ENCODE measurements at regions not wholly inside any gene's neighbourhood (a gene's known extent, or its start where the extent isn't known, plus 50 kb on each side); places are given as distances from the start of the nearest gene placed in this dataset.
A peak's percentile ranks its signal among the peaks of the same experiment; 100 is the strongest.
"Not testable (repeated sequence)": the region's sequence is repeated elsewhere in the genome, so short reads cannot be mapped to it uniquely, and the experiment has no call there.

DNA sequence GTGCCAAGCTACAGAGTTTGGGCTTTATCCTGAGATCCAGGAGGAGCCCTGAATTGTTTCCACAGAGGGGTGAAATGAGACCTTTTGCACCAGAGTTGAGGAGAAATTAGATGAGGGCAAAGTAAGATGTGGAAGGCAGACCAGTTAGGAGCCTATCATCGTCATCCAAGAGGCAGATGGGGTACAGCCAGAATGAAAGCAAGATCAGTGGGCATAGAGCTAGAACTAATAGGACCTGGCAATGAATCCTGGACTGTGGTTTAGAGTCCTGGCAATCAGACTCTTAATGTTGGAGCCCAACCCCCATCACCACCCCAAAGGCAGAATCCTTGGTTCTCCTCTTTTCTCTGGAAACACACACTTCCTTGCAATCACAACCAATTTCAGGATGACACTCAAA is 166.6 kb upstream of the HMGA2 start:
- DNase-seq: no peak

DNA sequence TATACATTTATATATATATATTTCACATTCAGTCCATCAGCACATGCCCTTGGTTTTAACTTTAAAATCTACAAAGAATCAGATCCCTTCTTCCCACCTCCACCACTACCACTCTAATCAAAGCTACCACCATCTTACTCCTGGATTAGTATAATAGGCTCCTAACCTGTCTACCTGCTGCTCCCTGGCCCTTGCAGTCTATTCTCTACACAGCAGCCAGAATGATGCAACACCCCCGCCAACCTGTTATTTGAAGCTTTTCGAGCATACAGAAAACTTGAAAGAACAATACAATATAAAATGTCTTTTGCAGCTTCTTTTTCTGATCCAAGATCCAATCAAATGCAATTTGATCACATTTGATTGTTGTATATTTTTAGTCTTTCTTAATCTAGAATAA is 165.9 kb upstream of the HMGA2 start:
- DNase-seq: no peak

DNA sequence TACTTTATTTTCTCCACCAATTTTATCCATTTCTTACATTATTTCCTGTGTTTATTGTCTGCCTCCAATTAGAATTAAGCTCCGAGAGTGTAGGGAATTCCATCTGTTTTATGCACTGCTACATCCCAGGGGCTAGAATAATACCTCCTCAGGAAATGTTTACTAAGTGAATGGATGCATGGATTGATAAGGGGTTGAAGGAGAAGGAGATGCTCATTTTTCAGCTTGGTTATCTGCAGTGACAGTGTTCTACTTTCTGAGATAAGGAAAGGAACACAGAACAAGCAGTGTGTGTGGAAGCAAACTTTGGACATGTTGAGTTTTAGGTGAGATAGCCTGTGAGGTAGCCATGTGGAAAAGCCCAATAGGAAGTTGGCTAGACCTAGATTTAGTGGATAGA is 164.6 kb upstream of the HMGA2 start:
- no peak for DNase-seq

DNA sequence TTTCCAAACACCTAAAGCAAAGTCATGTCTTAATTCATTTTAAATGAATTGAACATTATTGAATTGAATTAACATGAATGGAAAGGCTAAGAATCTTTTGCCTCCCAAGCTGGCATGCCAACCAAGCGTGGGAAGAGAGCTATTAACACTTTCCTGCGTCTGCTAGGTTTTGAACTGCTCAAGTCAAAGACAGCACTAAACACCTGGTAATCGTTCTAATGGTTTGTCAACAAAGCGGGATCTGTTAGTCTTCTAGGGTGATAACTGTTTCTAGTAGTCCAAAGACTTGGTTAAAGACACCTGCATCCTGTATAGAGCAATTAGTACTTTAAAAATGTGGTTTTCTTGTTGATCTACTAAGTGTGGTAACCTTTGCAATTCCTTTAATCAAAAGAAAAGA is 164.2 kb upstream of the HMGA2 start:
- DNase-seq: no peak

DNA sequence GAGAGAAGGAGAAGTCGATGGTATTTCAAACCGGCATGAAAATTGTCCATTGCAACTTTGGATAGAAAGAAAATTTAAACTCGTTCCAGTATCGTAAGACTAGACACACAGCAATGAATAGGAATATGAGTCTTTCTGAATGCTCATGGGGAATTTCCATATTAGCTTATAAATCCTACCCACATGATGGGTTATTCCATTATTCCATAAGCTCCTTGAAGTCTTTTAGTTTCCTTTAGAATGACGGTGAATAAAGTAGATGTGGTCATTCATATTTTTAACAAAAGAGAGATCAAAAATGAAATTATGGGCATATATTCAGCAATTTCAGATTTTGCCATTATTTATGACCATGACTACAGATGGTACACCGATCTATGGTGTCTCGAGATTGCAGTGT is 163.4 kb upstream of the HMGA2 start:
- DNase-seq: peak; percentile 21

DNA sequence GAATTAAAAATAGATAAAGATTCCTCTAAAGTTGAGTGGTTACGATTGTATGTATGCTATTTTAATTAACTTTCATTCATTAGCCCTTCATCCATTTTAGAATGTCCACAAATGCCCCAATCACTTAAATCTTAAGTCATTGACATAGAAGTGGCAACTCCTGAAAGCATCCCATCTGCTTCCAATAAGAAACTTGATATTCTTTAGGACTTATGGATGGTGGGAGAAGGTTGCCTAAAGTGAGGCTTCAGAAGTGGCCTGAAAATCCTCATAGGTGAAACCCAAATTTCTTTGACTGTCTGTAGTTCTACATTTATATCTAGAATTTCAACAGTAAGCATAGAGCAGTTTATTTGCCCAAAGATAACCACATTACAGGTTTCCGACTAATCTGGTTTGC is 161.7 kb upstream of the HMGA2 start:
- DNase-seq: no peak

DNA sequence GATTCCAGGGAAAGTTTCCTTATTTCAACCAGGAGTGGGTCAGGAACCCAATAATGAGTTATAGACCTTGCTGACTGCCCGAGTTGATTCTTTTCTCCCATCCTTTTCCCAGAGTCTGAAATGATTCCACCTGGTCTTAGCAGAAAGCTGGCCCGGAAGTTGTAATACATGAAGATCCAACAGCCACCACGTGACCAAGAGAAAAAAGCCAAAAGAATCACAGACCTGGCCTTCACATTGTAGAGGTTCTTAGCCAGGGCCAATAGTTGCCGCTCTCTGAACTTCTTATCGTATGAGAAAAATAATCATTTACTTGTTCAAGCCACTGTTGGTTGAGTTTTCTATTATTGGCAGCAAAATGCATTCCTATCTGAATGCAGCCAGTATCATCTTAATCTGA is 161.2 kb upstream of the HMGA2 start:
- no peak for DNase-seq

DNA sequence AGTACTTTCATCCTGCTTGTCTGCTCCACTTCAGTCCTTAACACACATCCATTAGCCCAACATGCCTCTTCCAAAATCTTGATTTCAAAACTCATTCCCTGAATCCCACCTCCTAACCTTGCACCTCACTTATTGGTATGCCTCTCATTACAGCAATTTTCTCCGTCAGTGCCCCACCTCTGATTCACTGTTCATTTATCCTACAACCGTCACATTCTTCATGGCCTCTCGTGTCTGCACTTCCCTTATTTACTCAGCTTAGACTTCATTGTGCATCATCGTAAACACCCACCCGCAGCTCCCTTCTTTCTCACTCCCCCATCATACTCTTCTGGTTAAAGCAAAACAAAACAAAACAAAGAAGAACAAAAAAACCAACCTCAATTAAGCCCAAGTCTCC is 160.6 kb upstream of the HMGA2 start:
- DNase-seq: no peak

DNA sequence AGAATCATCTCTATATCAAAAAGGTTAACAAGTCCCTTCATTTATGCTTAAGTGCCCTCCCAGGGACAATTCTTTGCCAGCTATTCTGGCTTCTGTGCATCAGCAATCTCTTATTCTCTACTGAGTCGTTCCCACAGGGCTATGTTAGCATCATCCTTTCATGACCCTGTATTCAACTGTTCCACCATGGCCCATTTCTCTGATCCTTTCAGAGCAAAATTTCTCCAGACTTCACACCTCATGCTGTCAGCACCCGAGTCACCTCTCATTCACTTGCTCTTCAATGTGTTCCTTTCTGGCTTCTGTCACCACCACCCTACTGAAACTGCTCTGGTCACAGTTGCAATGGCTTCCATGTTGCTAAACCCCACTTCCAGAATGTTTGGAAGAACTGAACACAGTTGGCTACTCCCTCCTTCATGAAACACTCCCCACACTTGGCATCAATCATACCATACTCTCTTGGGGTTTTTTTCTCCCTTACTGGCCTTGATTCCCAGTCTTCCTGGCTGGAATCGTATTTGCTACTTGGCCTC is 159.5 kb upstream of the HMGA2 start:
- DNase-seq: no peak

DNA sequence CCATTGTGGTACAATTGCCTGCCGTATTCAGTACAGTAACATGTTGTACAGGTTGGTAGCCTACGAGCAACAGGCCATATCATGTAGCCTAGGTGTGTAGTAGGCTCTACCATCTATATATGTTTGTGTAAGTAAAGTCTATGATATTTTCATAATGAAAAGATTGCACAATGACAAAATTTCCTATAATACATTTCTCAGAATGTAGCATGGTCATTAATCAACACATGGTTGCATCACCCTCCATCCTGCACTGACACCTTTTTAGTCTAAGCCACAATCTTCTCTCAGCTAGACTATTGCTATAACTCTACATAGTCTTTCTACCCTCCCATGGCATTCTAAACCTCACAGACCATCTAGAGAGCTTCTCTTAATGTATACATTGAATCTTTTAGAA is 158.5 kb upstream of the HMGA2 start:
- DNase-seq: no peak

DNA sequence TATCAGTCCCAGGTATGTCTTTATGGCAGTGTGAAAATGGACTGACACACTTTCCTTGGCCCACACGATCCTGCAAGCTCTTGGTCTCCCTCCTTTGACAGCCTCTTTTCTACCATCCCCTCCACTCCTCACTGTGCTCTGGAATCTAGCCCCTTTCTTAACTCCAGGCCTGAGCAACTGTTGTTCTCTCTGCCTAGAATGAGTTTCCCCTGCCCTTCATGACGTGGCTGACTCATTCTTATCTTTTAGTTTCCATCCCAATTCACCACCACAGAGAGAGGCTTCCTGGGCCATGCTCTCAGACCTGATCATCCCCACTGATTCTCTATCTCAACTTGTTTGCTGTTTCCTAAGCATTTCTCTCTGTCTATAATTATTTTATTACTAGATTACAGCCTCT is 157.4 kb upstream of the HMGA2 start:
- DNase-seq: no peak

DNA sequence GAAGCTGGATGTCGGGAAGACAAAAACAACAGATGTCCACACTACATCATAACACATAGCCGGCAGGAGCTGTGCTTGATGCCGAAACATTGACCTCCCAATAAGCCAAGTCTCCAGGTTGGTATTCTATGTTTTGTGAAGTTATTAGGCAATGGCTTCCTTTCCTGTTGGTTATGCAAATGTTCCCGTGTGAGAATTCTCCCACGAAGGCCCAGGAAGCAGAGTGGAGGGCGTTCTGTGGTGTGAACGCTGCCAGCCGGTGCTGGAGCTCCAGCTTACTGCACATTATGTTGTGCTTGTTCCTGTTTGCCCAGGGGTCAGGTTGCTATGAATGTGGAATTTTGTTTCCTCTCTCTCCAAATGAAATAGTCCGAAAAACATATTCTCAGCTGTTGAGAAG is 156.4 kb upstream of the HMGA2 start:
- DNase-seq: no peak

DNA sequence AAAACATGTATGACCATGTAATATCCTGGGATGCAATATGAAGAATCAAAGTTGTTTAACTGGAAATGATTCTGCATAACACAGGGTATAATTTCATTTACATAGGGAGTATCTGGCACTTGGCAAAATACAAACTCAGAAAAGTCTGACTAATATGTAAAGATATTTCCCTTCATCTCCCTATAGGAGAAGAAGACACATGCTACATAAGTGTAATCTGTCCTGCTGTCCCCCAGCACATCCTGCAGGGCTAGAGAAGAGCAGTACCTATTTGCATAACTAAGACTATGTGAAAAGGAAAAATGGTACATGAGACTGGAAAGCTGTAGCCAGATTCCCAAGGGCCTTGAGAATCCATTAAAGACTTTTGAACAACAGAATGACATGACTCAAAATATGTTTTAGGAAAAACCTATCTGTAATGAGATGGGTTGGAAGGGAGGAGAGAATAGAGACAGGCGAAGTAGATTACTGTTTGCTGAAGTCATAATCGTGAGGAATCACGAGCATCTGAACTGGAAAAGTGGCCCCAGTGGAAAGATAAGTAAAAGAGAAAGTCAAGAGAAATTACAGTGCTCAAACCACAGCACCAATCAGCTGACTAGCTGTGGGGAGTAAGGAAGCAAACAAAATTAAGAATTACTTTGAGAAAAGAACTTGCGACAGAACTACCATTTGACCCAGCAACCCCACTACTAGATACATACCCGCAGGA is 155.1 kb upstream of the HMGA2 start:
- DNase-seq: no peak

DNA sequence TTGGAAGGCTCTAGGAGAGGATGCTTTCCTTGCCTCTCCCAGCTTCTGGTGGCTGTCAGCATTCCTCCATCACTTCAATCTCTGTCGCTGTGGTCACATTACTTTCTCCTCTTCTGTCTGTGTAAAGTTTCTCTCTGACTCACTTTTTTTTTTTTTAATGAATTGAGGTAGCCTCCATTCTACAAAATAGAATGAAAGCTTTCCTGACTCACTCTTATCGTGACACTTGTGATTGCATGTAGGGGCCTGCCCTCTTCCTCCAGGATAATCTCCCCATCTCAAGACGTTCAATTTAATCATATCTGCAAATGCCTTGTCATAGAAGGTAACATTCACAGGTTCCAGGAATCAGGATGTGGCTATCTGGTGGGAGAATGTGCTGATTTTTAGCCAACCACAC is 153.5 kb upstream of the HMGA2 start:
- no peak for DNase-seq

DNA sequence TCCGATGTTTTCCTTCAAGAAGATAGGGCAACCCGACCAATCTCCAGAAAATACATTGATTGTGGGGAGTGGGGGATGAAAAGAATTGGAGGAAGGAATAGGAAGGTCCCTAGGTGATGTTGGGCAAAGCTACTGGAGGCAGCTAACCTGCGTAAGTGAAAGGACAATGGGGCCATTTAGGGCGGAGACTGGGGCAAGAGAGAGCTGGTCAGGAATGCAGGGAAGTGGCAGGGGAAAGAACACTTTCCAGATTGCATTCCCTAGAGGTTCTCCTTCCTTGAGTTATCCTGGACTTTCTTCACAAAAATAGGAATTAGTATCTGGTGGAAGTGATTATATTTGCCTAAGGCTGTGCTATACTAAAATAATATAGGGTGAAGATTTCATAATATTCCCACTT is 151.8 kb upstream of the HMGA2 start:
- DNase-seq: no peak

DNA sequence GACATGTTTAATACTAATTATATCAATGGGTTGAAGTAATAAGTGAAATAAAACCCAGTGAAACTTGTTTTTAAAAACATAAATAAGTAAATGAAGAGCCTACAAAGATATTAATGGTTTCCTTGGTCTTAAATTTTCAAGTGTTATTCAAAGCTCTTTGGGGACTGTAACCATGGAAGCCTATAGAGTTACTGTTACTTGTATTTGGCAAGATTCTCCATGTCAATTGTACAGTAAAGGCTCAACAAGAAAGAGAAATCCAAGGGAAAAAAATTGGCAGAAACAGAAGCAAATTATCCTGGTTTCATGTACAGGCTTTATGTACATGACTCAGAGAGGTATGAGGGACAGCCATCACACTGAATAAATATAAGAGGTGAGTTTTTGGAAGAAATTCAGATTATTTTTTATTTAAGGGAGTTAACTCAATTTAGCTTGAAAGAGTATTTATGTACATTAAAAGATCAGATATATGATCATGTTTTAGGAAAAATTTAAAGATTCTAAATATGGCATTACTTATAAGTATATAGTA is 151.1 kb upstream of the HMGA2 start:
- DNase-seq: no peak

DNA sequence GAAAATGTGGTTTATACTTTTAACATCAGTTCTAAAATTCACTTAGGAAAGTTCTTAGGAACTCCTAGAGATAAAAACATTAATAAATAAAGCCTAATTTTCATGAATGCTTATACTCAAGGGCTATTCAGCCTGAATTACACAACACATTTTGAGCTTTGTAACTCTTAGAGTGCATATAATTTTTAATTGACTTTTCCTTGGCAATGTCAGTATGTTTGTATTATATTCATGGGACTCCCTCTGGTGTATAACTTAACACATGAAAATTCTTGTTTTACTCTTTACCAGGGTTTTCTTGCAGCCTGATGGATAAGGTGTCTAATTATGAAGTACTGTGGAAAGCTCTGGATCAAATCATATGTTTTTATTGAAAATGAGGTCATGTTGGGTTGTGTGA is 150.6 kb upstream of the HMGA2 start:
- DNase-seq: no peak

DNA sequence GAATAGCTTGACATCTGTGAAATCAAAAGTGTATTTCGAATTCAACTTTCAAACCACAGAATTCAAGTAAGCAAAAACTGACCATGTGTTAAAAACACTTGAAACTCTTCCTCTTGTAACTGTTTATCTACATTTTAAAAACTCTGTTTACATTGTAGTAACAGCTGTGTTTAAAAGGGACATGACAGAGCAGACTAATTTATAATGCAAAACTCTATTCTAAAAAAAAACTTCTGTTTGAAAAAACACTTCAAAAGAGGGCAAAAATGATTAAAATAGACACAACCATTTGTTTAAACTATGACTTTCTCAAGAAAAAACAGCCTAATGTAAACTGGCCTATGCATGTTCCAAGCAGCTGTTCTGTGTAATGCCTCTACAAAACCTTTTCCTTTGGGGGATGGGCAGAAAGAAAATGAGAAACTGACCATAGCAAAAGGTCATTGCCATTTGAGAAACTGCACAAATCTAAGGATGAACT is 149.1 kb upstream of the HMGA2 start:
- DNase-seq: no peak

DNA sequence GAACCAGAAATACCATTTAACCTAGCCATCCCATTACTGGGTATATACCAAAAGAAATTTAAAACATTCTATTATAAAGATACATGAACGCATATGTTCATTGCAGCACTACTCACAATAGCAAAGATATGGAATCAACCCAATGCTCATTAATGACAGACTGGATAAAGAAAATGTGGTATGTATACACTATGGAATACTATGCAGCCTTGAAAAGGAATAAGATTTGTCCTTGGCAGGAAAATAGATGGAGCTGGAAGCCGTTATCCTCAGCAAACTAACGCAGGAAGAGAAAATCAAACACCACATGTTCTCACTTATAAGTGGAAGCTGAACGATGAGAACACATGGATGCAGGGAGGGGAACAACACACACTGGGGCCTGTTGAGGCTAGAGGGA is 146.1 kb upstream of the HMGA2 start:
- not testable (repeated sequence) for DNase-seq

DNA sequence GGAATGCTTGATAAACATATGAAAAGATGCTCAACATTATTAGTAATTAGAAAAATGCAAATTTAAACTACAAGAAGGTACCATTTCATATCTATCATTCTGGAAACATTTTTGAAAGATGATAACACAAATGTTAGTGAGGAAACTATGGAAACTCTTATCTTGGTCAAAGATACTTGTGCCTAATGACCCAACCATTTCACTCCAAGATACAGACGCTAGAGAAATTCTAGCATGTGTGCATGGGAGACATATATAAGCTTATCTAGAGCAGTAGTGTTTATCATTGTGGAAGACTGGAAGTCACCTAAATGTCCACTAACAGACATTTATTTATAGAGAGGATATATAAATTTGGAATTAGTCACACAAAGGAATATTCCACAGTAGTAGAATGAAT is 143.1 kb upstream of the HMGA2 start:
- no peak for DNase-seq

DNA sequence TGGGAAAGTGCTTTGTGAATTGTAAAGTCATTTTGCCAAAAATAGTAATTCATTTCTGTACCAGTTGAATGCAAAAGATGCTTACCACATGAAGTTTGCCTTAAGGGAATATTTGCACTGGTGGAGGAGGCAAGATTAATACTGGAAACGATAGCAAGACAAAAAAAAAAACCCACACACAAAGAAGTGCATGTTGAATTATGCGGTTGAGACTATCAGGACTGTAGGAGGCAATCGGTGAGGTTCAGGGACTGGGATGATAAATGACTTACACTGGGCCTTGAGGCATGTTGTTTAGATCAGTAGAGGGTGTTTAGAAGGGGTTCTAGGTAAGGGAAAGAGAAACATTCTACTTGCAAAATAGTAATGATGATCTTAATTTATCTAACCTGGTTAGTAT is 142.2 kb upstream of the HMGA2 start:
- DNase-seq: no peak

DNA sequence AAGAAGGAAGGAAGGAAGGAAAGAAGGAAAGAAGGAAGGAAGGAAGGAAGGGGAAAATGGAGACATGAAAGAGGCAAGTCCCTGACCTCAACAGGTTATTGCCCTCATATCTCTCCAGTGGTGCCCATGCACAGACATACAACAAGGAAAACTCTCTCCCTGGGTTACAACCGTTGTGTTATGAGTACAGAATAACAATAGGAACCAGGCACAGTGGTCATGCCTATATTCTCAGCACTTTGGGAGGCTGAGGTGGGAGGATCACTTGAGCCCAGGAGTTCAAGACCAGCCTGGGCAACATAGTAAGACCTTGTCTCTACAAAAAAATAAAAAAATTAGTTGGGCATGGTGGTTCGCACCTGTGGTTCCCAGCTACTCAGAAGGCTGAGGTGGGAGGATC is 139.4 kb upstream of the HMGA2 start:
- DNase-seq: no peak

DNA sequence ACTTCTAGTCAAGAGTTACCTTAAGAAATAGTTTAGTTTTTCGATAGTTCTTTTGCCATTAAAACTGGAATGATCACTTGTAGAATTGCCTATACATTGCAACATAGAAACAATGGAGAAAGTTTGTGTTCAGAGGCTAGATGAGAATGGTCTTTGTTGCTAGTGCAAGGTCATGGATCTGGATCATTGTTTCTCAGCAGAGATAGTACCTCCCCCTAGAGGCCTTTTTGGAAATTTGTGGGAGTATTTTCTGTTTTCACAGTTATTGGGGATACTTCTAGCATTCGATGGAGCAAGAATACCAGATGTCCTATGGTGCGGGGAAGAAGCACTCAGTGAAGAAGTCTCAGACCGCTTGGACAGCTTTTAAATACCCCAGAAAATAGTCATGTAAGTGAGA is 138.8 kb upstream of the HMGA2 start:
- DNase-seq: peak; percentile 27

DNA sequence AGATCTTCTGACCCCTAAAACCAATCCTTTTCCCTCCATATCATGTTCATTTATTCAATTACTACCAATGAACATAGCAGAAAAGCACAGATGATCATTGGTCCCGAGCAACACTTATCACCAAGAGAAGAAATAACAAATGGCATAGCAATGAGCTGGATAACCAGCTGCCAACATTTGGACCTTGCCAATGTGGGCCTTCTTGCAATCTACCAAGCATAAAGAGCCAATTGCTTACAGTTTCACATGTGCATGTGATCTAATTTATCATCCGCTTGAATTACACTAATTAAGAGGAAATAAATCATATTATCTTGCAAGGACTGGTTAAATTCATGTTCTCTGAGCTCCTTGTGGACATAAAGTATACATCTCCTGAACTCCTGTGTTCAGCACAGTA is 134.8 kb upstream of the HMGA2 start:
- DNase-seq: no peak

DNA sequence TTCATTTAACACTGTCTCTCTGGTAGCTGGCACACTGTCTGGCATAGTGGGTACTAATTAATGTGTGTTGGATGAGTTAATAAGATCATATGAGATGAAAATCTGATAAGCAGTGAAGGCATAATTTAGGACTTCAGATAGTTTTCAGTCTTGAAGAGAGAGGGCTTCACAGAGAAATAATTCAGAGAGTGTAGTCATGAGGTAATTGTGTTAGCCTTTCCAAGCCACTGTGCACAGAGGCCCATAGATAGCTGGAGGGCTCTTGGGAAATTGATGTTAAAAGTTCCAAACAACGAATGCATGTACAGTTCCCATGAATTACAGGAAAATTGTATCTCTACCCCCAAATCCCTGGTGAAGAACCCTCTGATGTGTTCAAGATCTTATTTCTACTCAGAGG is 133.8 kb upstream of the HMGA2 start:
- DNase-seq: no peak
